ENCODE measurements at regions not wholly inside any gene's neighbourhood (a gene's known extent, or its start where the extent isn't known, plus 50 kb on each side); places are given as distances from the start of the nearest gene placed in this dataset.

DNA sequence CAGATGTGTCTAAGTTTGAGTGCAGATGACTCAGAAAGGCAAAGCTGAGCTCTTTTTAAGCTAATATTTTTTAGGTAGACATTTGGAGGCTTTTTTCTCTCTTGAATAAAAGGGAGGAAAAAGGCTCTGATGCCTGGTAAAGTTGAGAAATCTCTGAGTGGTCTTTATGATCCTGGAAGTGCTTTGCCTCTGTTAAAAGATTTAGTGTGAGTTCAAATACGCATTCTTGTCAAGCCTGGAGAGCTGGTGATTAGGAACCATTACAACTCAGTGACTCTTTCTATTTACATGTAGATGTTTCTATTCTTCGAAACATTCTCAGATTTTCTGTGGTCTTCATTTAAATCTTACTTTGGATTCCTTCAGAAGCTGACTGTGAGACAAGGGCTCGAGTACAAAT is 143.4 kb upstream of the MED14 start:
- no peak for TF ChIP-seq CTCF (IDR thresholded peaks at IDR 0.05)
- no peak for TF ChIP-seq POLR2AphosphoS5 (IDR thresholded peaks at IDR 0.05)
- TF ChIP-seq POLR2A (IDR thresholded peaks at IDR 0.05) = no peak

Measured in breast epithelium (tissue), 3 donors.